GM19239 (cell line): ENCODE measurements at regions not wholly inside any gene's neighbourhood (a gene's known extent, or its start where the extent isn't known, plus 50 kb on each side); places are given as distances from the start of the nearest gene placed in this dataset.
"Not testable (repeated sequence)": the region's sequence is repeated elsewhere in the genome, so short reads cannot be mapped to it uniquely, and the experiment has no call there.

Source experiments
- DNase-seq: peaks from one replicate; pipeline ENCODE4 v3.0.0; 2011; ENCODE audit warnings: low spot score; ENCODE audit not compliant: insufficient read length
- FAIRE-seq: peaks from 2 replicates; lab custom pipeline; 2011; peaks lifted over from hg19 to GRCh38; lab: Jason Lieb, UNC

DNA sequence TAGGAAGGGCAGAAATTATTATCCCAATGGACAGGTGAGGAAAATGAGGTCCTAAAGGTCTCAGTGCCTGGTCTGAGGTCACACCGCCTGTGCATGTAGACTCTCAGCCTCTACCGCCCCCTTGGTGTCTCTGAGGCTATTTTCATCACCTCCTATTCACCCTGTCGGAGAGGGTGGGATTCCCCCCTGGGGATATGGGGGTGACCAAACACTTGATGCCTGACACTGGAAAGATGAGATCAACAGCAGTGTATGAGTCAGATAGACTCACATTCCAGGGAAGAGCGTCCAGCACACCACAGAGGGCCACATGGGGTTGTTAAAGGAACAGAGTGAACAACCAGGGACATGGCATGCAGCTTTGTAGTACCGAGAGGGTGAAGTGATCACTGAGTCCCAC lies 199.7 kb downstream of the SMAD2 start:
- FAIRE-seq: no peak
- no peak for DNase-seq

DNA sequence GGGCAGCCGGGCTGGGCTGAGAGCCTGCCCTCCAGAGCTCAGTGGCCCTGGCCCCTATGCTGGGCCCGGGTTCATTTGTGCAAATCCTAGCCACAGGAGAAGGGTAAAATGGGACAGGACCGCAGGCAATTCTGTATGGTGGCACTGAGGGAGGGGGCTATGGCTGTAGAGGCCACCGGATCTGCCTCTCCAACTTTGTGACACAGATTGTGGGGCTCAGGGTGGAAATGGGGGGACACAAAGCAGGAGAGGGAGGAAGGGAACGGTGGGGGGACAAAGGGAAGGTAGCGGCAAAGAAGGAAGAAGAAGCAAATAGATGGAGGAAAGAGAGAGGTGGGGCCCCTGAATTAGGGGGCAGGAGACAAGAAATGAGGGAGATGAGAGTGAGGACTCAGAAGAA lies 201.1 kb downstream of the SMAD2 start:
- FAIRE-seq: no peak
- no peak for DNase-seq

DNA sequence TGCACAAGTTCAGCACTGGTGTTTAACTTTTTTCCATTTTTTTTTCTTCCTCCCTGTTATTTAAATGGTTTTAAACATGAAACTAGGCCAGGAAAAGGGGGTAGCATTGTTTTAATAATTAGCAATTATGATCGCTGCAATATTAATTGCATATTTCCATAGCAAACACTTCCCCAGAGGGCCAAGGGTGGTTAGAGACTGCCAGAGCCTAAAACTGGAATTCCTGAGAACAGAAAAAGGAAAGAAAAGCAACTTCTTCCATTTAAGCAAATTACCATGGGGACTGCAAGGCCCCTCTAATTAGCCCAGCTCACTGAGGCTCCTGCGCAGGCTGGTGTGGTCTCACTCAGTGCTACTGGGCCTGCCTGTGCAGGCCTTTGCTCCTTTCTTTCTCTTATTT lies 201.5 kb downstream of the SMAD2 start:
- DNase-seq (no peak), FAIRE-seq (no peak)

DNA sequence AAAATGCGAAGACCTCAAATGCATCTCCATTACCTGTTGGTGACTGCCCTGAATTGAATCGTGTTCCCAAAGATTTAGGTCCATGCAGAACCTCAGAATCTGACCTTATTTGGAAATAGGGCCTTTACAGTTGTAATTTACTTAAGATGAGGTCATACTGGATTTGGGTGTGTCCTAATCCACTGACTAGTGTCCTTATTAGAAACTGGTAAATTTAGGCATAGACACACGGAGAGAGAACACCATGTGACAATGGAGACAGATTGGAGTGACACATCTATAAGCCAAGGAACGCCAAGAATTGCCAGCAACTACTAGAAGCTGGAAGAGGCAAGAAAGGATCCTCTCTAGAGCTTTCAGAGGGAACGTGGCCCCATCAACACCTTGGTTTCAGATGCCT lies 203.1 kb downstream of the SMAD2 start:
- DNase-seq (no peak), FAIRE-seq (no peak)

DNA sequence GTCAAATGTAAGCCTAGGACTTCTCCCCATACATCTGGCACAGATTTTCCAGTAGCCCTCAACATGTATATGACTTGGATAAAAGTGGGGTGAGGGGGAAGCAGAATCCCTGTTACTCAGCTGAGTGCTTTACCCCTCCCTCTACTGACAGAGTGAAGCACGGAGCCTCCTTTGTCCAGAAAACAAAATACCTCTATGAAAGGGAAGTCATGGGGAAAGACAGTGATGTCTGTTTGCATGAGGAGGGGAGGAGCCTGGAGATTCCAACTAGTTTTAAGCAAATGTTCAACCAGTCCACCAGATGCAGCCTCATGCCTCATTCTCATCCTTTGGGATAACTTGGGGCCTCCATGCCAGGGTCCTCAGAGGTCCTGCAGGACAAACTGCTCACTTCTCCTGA lies 203.9 kb downstream of the SMAD2 start:
- DNase-seq (no peak), FAIRE-seq (no peak)

DNA sequence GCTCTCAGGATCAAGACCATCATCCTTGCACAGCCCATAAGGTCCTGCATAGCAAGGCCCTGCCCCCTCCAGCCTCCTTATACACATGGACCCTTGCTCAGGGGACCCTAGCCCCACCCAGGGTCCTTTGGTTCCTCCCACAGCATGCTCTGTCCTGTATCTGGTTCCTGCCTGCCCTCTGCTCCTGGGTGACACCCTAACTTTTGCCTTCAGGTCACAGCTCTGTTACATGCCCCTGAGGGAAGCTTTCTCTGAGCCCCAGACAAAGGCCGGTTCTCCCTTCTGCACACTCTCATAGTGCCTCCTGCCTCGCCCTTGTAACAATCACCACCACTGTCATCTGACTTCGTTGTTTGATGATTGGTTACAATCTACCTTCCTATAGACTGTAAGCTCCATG lies 204.8 kb downstream of the SMAD2 start:
- no peak for FAIRE-seq

DNA sequence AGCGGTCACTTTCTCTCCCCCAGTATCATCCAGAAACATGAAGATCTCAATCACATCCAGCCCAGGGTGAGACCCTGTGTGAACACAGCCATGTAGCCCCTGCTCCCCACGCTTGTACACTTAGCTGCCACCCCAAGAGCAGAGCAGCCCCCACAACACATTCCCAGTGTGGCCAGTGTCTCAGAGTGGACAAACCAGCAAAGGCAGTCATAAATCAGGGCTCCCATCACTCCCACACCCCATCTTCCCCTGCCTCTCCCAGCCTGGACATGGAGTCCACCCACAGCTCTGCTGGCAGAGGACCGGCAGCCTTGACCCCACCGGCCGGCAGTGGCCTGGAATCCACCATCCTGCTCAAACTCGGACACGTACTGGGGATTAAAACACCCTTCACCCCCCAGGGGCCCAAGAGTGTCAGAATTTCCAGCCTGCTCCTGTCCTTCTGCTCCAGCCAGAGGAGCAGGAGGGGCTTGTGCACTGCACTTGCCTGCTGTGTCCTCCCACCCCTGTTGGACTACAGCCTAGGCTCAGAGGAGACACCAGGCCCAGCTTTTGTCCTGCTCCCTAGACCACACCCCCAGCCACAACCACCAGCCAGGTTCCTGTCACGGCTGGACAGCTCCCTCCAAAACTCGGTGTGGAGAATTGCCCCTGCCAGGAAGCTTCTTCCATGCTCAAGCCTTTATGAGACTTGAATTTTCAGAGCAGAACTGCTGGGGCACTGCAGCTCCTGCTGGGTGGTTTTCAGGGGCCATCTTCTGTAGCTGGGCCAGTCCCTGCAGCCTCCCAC lies 206.1 kb downstream of the SMAD2 start:
- FAIRE-seq (no peak), DNase-seq (no peak)

More for the DNA sequence above, 204.8 kb downstream of the SMAD2 start:
- no peak for DNase-seq

DNA sequence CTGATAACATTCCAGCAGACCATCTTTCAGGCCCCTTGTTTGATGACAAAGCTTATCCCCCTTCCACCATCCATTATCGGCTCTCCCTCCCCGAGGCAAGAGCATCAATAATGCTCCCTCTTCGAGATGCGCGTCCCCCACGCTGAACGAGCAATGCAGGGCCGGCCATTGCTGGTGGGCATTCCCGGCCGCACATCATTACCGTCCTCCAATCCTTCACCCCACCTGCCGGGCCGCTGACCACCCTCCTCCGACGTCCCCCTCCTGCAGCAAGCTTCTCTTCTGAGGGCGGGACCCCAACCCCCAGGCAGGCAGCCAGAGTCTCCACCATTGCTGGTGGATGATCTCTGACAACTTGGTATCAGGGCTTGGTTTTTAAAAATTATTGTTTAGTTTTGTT lies 208.6 kb downstream of the SMAD2 start:
- no peak for DNase-seq
- no peak for FAIRE-seq

DNA sequence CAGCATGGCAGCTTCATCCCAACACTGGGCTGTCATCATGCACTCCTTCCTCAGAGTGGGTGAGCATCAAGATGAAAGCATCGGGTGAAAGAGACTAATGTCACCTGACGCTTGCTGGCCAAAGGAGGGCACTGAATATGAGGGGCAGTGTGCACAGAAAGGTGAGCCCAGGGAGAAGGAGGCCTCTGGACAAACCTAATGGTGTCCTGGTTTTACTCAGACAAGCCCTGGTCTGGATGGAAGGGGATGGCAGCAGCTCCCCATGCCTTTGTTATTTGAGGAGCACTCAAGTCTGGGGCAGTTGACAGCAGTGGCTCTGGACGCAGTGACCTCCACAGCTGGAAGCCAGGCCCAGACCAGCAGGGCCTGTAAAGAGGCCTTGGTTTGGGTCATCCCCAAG lies 209.7 kb downstream of the SMAD2 start:
- FAIRE-seq: no peak
- DNase-seq: no peak

DNA sequence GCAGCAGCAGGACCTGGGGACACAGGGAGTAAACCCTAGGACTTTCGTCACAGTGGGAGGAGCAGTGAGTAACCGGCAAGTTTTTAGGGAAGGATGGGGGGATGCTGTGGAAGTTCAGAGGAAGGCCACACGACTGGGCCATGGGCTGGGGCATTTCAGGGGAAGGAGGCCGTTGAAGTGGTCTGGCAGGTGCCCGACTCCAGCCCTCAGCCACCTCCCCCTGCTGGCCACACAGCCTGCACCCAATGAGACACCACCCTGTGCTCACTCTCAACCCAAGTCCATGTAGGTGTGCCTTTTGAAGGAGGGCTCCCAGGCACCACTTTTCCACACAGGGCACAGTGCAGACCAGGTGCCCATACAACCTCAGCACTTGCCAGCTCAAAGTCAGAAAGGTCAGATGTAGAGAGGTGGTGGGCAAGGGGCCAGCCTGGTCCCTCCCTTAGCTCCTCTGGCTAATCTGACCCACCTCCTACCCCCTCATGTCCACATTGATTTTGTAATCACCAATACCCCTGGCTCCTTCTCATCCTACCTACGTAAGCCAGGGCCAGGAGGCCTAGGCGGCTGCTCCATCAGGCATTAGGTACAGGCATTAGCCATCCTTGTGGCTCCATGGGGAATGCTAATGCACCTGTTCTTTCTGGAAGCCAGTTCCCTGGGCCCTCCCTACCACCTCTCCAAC lies 211.2 kb downstream of the SMAD2 start:
- DNase-seq (no peak), FAIRE-seq (no peak)

DNA sequence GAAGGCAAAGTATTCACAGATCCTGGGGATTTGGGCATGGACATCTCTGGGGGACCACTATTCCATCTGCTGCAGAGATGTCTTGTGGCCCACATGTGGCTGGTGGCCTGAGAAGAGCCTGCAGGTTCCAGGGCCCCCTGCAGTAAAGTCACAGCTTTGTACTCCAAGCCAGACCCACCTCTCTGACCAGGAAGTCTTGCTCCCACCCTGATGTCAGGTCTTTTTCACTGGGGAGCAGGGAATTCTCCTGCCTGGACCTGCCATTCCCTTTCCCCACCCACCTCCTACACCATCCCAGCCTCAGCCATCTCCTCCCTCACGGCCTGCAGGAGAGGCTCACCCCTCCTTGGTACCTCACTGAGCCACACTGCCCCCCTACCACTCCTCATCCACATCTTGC lies 211.8 kb downstream of the SMAD2 start:
- FAIRE-seq: no peak
- DNase-seq: no peak

DNA sequence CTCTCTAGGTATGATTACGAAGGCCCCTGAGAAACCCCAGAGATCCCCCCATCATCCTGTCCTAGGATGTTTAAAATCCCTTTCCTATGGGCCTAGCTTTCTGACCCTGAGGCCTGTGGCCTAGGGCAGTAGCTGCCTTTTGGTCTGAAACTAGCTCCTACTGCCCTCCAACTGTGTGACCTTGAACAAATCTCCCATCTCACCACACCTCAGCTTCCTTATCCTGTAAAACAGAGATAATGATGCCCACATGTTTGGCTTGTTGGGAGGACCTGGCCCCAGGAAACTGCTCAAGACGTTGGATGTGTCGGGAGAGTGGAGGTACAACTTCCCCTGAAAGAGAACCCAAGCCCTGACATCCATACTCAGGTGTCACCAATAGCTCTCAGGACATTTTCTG lies 213.2 kb downstream of the SMAD2 start:
- no peak for FAIRE-seq

DNA sequence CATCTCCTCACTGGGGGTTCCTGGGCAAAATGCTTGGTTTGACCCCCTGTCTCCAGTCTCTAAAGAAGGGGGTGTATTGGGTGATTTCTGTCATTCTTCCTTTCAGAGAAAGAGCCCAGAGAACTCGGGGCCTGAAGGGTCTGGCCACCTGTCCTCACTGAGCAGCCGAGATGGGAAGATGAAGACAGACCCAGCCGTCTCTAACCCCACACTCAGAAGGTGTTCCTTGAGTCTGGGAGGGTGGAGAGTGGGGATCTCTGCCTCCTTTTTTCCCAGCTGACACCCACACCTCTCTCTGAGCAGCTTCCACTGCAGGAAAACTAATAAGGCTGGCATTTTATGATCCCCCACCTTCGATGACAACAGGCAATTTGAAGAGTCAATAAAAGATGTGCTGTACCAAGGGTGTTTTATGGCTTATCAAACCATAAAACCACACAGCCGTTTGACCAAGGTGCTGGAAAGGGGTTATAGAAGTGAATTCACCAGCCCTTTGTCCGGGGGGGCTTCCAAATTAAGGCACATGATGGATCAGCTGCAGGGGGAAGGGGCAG lies 213.8 kb downstream of the SMAD2 start:
- no peak for DNase-seq

More for the DNA sequence above, 213.2 kb downstream of the SMAD2 start:
- DNase-seq: no peak

DNA sequence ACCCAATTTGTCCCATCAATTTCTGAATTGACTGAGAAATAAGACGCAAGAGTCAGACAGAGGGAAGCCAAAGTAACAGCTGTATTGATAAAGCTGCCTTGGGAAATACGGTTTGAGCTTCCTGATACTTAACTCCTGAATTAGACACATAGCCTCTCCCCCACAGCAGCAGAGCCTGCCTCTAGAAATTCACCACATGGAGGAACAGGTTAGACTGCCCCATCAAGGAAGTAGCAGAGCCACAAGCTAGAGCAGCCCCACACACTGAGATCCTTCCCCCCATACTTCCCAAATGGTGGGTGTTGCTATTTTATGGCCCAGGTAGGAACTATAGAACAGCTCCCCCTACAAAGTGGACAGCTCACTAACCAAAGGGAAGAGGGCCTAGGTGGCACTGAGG lies 220.0 kb downstream of the SMAD2 start:
- FAIRE-seq (no peak), DNase-seq (no peak)

More for the DNA sequence above, 213.8 kb downstream of the SMAD2 start:
- no peak for FAIRE-seq

DNA sequence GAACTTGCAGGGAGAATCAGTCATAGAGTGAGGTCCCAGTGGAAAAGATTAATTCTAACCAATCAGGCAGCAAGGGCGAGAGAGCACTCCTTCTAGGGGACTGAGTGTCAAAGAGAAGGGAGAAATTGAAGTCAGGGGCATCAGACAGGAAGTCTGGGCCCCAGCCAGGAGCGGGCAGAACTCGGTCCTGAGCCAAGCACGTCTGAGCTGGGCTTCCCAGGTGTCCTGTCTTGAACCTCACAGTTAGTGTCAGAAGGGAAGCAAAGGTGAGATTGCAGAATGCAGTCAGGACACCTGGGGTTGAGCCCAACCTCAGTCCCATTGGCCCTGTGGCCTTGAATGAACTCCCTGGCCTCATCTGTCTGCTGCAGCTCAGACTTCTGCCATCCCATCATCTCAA lies 220.9 kb downstream of the SMAD2 start:
- no peak for FAIRE-seq

DNA sequence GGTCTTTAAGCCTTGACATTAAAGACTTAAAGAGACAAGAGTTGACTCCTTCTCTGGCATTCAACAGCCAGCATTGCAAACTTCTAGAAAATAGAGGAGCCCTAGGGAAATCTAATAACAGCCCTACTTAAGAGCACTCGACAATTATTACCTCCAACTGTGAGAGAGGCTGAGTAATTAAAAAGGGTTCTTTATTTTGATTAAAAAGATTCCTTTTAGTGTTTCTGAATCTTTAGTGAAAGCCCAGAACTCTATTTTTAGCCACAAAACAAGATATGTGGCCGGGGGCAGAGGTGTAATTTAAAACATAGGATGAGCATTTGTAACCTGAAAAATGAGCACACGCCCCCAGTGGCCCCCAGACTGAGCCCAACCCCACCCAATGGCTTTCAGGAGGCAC lies 222.3 kb downstream of the SMAD2 start:
- FAIRE-seq (no peak), DNase-seq (no peak)

More for the DNA sequence above, 220.9 kb downstream of the SMAD2 start:
- no peak for DNase-seq

DNA sequence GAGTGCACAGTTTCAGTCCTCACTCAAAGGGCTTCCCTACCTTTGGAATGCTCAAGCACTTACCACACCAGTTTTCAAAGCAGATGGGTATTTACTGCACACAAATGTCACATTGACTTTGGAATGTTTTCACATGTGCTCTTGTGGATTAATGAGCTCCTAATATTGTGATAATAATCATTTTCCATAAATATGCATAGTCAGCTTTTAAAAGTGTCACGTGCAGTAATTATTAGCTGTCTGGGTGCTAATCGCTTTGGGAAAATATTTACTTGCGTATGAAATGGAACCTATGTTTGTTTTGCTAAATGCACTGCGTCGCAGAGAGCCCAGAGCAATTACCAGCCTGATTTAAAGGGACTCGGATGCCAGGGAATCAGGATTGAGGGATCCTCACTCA lies 229.3 kb downstream of the SMAD2 start:
- FAIRE-seq: no peak
- DNase-seq: no peak

DNA sequence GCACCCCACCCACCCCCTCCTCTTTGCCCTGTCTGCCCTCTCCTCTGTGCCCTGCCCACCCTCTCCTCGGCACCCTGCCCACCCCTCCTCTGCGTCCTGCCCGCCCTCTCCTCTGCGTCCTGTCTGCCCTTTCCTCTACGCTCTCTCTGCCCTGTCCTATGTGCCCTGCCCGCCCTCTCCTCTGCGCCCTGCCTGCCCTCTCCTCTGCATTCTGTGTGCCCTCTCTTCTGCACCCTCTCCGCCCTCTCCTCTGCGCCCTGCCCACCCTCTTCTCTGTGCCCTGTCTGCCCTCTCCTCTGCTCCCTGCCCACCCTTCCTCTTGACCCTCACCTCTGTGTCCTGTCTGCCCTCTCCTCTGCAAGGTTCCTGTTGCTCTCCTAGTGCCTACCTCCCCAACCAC lies 233.6 kb downstream of the SMAD2 start:
- FAIRE-seq (no peak), DNase-seq (no peak)

DNA sequence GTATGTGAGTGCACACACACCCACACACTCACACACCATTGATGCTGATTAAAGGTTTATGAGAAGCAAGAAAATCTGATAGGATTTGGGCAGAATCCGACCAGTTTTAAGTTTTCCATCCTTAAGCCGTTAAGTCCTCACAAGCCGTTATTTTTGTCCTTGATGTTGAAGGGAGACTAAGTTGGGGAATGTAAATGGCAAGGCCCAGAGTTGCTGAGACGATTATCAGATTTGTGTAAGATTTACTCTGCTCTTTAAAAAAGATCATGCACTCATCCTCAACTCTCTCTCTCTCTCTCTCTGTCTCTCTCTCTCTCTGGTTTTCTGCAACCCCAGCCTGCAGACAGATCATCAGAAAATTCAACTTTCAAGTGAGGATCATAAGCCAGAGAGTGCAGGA lies 238.8 kb downstream of the SMAD2 start:
- DNase-seq (no peak), FAIRE-seq (no peak)

DNA sequence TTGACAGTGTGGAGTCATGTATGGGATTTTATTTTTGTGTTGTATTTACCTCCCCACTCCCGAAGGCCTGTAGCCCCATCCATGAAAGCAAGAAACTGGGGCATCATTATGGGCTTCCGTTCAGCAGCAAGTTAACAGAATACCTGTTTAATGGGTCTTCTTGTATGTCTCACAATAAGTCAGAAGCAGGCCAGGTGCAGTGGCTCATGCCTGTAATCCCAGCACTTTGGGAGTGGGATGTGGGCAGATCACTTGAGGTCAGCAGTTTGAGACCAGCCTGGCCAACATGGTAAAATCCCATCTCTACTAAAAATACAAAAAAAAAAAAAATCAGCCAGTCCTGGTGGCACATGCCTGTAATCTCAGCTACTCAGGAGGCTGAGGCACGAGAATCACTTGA lies 239.7 kb downstream of the SMAD2 start:
- FAIRE-seq, DNase-seq: not testable (repeated sequence)

DNA sequence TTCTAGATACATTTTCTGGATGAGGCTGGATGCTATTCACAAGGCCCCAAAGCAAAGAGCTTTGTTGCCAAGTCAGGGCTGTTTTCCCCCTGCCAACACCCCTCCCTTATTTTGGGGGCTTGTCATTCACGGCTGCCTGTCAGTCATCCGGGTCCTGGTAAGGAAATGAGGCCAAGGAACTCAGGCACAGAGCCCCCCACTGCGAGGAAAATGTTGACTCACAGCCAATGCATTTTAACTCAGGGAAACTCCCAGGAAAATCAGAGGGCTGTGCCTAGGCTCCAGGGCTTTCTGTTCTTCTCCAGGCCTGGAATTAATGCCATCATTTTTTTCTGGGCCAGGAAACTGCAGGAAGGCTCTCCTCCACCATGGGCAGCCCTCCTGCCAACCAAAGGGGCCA lies 241.1 kb downstream of the SMAD2 start:
- no peak for FAIRE-seq

DNA sequence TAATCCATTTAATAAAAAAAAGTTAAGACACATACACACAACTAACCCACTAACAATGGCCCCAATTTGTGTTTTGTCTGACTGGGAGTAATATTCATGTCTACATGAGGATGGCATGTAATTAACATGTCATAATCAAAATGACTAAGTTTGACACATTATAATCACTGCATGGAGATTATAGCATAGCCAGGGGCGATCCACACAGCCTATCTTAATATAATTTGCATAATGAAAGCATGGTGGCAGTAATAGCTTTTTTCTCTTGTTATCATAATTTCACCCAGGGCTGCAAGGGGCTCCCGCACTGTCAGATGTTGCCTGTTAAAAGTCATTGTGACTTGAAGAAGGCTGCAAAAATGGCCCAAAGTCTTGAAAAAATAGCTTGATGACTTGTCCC lies 243.7 kb downstream of the SMAD2 start:
- DNase-seq: no peak
- FAIRE-seq: no peak

More for the DNA sequence above, 241.1 kb downstream of the SMAD2 start:
- DNase-seq: no peak
